ENCODE measurements at regions not wholly inside any gene's neighbourhood (a gene's known extent, or its start where the extent isn't known, plus 50 kb on each side); places are given as distances from the start of the nearest gene placed in this dataset.

DNA sequence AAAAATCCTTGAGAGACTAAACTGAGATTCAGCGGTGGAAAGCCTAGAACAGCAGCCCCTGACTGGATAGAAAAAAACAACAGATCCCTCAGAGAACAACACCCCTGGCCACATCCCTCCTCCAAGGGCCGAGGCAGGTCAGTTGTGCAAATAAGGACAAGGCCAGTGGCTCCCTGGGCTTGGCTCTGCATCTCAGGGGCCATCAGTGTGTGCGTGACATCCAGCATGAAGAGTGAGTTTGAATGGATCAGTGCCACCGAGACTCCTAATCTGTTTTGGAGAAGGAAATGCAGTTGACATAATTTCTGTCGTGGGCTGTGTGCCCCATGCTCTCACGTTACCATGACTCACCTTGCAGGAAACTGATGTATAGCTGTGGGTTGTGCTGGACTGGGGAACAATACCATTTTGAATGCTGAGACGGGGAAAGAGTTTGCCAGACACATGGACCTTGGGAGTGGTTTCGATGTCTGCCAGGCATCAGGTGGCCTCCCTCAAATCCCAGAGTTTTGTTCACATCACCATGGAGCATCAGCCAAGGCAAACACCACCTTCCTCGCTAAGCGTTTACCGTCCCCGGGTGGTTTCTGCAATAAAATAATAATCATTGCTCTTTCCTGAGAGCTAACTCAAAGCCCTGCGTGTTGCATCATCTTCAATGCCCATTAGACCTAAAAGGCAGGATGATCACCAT, 153.2 kb upstream of the FZD8 start:
- Mint-ChIP-seq H3K4me3 (no peak overlapping the region), H3K27ac (ENCODE audit: unreplicated experiment) (no peak overlapping the region), H3K36me3 (ENCODE audit: low read depth) (no peaks in the 10 kb centered on the region), H3K9me3 (no peaks in the 10 kb centered on the region), H3K27me3 (ENCODE audit: low read depth) (no peaks in the 10 kb centered on the region), H3K4me1 (no peaks in the 10 kb centered on the region)
- DNase-seq (ENCODE audit: low read depth, low spot score), result no peak
- TF ChIP-seq, protein P1, sequence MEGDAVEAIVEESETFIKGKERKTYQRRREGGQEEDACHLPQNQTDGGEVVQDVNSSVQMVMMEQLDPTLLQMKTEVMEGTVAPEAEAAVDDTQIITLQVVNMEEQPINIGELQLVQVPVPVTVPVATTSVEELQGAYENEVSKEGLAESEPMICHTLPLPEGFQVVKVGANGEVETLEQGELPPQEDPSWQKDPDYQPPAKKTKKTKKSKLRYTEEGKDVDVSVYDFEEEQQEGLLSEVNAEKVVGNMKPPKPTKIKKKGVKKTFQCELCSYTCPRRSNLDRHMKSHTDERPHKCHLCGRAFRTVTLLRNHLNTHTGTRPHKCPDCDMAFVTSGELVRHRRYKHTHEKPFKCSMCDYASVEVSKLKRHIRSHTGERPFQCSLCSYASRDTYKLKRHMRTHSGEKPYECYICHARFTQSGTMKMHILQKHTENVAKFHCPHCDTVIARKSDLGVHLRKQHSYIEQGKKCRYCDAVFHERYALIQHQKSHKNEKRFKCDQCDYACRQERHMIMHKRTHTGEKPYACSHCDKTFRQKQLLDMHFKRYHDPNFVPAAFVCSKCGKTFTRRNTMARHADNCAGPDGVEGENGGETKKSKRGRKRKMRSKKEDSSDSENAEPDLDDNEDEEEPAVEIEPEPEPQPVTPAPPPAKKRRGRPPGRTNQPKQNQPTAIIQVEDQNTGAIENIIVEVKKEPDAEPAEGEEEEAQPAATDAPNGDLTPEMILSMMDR (conservative IDR thresholded peaks at IDR 0.05), result no peak

DNA sequence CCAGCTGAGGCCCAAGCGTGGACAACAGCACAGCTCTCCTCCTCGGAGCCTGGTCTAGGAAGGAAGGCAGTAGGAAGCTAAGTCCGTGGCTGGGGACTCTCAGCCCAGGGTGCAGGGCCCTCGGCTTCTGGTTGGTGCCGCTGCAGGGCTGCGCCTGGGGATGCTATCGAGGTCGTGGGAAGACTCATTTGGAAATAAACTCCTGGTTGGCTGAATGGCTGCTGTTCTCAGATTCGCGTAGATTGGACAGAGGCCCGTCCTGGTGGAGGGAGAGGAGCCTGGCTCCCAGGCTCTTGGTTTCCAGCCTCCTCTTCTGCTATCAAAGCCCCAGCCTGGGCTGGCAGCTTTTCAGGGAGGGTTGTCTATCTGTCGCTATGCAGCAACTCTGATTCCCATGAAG, 152.6 kb upstream of the FZD8 start:
- no peak for DNase-seq (ENCODE audit: low read depth, low spot score)
- Mint-ChIP-seq H3K9me3 (no peaks in the 10 kb centered on the region), H3K27me3 (ENCODE audit: low read depth) (no peaks in the 10 kb centered on the region), H3K27ac (ENCODE audit: unreplicated experiment) (peak overlapping the region; percentile 19), H3K4me3 (no peak overlapping the region), H3K36me3 (ENCODE audit: low read depth) (no peaks in the 10 kb centered on the region), H3K4me1 (no peaks in the 10 kb centered on the region)
- TF ChIP-seq, protein P1 (conservative IDR thresholded peaks at IDR 0.05), result no peak

DNA sequence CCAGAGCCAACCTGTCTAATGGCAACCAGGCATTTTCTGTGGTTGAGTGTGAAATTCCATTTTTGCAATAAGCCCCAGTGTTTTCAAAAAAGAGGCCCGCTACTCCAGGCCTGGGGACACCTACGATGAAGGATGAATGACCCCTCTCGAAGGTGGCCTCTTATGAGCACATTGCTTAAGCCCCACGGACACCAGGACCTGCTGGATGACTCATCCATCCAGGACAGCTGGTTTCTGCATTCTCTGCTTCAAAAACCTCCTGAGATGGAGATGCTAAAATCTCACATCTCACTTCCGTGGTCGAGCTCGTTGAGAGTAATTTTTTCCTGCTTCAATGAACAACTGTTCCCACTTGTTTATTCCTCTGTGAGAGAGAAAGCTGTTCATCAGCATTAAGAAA, 150.2 kb upstream of the FZD8 start:
- no peaks in the 10 kb centered on the region for H3K27me3 Mint-ChIP-seq (ENCODE audit: low read depth)
- no peak overlapping the region for H3K4me3 Mint-ChIP-seq
- peaks cover 4% of the 10 kb centered on the region for H3K9me3 Mint-ChIP-seq
- no peak for DNase-seq (ENCODE audit: low read depth, low spot score)
- TF ChIP-seq, protein P1 (conservative IDR thresholded peaks at IDR 0.05), result no peak
- H3K27ac Mint-ChIP-seq (ENCODE audit: unreplicated experiment), result no peak overlapping the region
- no peaks in the 10 kb centered on the region for H3K4me1 Mint-ChIP-seq
- no peaks in the 10 kb centered on the region for H3K36me3 Mint-ChIP-seq (ENCODE audit: low read depth)

DNA sequence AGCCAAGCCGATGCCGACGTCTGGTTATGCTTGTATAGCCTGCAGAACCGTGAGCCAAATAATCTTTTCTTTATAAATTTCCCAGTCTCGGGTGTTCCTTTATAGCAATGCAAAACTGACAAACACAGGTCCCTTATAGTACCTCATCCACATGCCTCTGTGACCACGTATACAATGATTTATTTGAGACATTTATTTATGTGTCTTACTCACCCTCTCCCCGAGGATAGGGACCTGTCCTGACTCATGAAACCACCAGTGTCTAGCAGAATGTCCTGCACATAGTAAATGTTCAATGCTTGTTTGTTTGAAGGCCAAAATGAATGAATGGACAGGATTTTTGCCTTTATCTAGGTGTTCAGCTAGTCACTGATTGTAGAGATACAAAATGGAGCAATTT, 147.9 kb upstream of the FZD8 start:
- TF ChIP-seq, protein P1 (conservative IDR thresholded peaks at IDR 0.05), result no peak
- Mint-ChIP-seq H3K27me3 (ENCODE audit: low read depth) (no peaks in the 10 kb centered on the region), H3K36me3 (ENCODE audit: low read depth) (no peaks in the 10 kb centered on the region), H3K9me3 (peaks cover 8% of the 10 kb centered on the region), H3K4me3 (no peak overlapping the region), H3K4me1 (peaks cover 9% of the 10 kb centered on the region), H3K27ac (ENCODE audit: unreplicated experiment) (no peak overlapping the region)
- no peak for DNase-seq (ENCODE audit: low read depth, low spot score)

DNA sequence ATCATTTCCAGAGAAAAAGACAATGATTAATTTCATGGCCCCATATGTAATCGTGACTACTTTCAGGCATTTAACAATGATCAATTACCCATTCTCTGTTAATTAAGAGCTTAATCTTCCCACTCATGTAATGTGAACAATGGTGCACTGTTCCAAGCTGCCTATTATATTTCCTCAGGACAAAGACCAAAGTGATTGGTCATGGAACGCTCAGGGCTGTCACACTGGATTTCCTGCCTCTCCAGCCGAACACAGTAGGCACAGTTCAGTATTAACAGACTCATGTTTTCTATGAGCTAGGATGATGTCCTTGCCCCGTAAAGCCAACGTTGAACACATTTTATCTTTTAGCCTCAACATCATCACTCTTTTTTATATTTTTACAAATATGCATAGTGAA, 142.7 kb upstream of the FZD8 start:
- H3K9me3 Mint-ChIP-seq, result peaks cover 15% of the 10 kb centered on the region
- no peak for DNase-seq (ENCODE audit: low read depth, low spot score)
- H3K27me3 Mint-ChIP-seq (ENCODE audit: low read depth), result no peaks in the 10 kb centered on the region
- peaks cover 37% of the 10 kb centered on the region for H3K4me1 Mint-ChIP-seq
- no peaks in the 10 kb centered on the region for H3K36me3 Mint-ChIP-seq (ENCODE audit: low read depth)
- no peak overlapping the region for H3K27ac Mint-ChIP-seq (ENCODE audit: unreplicated experiment)
- TF ChIP-seq, protein P1 (conservative IDR thresholded peaks at IDR 0.05), result no peak
- H3K4me3 Mint-ChIP-seq, result no peak overlapping the region

Data from neural crest cell (in vitro differentiated cells).